ENCODE measurements at regions not wholly inside any gene's neighbourhood (a gene's known extent, or its start where the extent isn't known, plus 50 kb on each side); places are given as distances from the start of the nearest gene placed in this dataset.
A peak's percentile ranks its signal among the peaks of the same experiment; 100 is the strongest.
"Not testable (repeated sequence)": the region's sequence is repeated elsewhere in the genome, so short reads cannot be mapped to it uniquely, and the experiment has no call there.

DNA sequence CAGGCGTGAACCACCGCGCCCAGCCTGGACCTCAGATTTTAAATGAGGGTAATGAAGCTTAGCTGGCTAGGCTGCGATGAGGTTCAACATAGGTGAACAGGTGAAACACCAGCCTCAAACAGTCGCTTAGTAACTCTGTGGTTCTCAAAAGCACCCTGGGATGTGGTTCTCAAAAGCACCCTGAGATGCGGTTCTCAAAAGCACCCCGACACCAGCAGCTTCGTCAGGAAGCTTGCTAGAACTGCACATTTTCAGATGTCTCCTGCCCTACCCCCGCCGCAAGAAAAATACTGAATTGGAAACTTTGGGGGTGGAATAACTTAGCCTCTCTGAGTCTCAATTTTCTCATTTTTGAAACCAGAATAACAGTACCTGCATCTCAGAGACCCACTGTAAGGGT is 86.7 kb upstream of the XYLT1 start:
- H3K4me3 ChIP-seq (ENCODE audit: low read length) = no peak overlapping the region
- TF ChIP-seq, protein P1, sequence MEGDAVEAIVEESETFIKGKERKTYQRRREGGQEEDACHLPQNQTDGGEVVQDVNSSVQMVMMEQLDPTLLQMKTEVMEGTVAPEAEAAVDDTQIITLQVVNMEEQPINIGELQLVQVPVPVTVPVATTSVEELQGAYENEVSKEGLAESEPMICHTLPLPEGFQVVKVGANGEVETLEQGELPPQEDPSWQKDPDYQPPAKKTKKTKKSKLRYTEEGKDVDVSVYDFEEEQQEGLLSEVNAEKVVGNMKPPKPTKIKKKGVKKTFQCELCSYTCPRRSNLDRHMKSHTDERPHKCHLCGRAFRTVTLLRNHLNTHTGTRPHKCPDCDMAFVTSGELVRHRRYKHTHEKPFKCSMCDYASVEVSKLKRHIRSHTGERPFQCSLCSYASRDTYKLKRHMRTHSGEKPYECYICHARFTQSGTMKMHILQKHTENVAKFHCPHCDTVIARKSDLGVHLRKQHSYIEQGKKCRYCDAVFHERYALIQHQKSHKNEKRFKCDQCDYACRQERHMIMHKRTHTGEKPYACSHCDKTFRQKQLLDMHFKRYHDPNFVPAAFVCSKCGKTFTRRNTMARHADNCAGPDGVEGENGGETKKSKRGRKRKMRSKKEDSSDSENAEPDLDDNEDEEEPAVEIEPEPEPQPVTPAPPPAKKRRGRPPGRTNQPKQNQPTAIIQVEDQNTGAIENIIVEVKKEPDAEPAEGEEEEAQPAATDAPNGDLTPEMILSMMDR (conservative IDR thresholded peaks at IDR 0.05; ENCODE audit: low read depth, low read length) = no peak
- DNase-seq (ENCODE audit: low read depth) = no peak

DNA sequence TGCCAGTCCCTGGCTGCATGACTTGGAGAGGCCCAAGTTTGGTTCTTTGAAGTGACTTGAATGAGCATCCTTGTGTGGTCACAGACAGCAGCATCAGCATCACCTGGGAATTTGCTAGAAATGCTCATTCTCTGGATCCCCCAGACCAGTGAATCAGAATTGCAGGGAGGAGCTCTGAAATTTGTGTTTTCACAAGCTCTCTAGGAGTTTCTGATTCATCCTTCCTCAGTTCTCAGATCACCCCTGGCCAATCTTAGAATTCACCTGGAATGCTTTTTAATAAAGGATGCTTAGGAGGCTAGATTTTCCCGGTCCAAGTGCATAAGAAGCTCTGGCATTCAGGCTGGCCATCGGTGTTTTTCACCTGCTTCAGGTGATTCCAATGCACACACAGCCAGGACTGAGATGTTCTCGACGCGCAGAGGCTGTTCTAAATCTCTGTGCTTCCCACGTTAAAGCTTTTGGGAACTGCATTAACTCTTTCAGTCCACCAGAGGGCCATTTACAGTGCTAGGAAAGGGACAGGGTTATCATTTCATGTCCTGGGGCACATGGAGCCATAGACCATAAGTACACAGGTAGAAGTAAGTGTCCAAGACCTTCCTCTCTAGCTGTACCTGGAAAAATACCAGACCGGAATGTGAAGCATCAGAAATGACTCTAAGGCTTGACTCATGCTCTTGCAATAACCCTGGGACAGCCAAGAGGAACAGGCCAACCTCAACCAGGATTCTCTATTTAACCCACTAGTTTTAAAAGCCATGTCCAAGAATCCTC is 85.7 kb upstream of the XYLT1 start:
- TF ChIP-seq, protein P1 (conservative IDR thresholded peaks at IDR 0.05; ENCODE audit: low read depth, low read length) = peak; percentile 60

DNA sequence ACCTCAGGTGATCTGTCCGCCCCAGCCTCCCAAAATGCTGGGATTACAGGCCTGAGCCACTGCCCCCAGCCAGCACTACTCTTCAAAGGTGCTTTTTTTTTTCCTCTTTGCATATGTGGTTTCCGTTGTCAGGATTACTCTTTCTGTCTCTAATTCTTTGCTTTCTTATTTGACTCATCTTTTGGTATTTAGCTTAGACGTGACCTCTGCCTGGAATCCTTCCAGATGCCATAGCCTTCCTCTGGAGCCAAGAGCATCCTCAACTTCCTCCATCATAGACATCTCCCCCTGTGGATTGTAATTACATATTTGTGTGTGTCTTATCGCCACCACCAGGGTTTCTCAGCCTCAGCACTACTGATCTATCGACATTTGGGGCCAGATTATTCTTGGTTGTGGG is 84.4 kb upstream of the XYLT1 start:
- DNase-seq (ENCODE audit: low read depth) = no peak
- TF ChIP-seq, protein P1 (conservative IDR thresholded peaks at IDR 0.05; ENCODE audit: low read depth, low read length) = no peak
- H3K4me3 ChIP-seq (ENCODE audit: low read length) = no peak overlapping the region

More for the DNA sequence above, 85.7 kb upstream of the XYLT1 start:
- H3K4me3 ChIP-seq (ENCODE audit: low read length) = no peak overlapping the region
- no peak for DNase-seq (ENCODE audit: low read depth)

DNA sequence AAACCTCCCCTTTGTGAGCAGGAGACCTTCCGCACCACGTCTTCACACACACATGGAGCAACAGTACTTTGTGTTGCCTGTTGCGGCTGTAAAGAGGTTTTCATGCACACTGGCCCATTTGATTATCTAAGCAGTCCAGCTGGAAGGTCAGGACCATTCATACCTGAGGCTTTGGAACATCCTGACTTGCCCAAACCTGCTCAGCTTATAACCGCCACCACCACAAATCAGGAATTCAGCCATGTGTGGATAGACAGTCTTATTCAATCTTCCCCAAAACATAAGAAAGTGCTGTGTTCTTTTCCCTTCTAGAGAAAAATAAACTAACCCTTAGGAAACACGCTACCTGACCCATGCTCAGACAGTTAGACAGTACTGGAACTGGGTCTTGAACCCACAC is 81.6 kb upstream of the XYLT1 start:
- no peak for DNase-seq (ENCODE audit: low read depth)
- TF ChIP-seq, protein P1 (conservative IDR thresholded peaks at IDR 0.05; ENCODE audit: low read depth, low read length) = no peak
- H3K4me3 ChIP-seq (ENCODE audit: low read length) = no peak overlapping the region

DNA sequence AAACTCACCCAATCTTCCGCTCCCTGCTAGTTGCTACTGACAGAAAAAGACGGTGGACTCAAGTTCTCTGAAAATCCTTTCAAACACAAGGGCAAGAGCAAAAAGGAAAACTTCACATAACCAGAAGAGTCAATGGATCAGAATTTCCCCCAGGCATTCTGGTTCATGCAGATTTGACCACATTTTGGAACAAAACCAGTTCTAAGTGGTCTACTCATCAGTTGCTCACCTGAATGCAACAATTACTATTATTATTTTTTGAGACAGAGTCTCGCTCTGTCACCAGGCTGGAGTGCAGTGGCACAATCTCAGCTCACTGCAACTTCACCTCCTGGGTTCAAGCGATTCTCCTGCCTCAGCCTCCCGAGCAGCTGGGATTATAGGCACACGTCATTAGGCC is 80.9 kb upstream of the XYLT1 start:
- not testable (repeated sequence) for DNase-seq (ENCODE audit: low read depth); H3K4me3 ChIP-seq (ENCODE audit: low read length)

DNA sequence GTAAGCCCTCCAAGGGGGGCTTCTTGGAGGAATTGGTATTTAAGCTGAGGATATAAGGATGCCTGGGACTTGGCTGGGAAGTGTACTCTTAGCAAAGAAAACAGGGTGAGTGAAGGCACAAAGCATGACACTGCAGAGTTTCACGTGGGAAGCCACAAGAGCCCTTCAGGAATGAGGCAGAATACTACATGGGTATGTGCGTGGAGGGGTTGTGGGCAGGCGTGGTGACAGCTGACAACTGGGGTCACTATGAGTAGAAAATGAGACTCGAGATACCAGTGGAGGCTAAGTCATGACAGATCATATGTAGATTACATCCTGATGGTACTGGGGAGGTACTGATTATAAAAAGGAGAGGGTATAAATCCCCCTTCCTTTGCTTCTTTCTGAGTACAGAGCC is 78.1 kb upstream of the XYLT1 start:
- DNase-seq (ENCODE audit: low read depth) = no peak
- TF ChIP-seq, protein P1 (conservative IDR thresholded peaks at IDR 0.05; ENCODE audit: low read depth, low read length) = no peak
- H3K4me3 ChIP-seq (ENCODE audit: low read length) = no peak overlapping the region

DNA sequence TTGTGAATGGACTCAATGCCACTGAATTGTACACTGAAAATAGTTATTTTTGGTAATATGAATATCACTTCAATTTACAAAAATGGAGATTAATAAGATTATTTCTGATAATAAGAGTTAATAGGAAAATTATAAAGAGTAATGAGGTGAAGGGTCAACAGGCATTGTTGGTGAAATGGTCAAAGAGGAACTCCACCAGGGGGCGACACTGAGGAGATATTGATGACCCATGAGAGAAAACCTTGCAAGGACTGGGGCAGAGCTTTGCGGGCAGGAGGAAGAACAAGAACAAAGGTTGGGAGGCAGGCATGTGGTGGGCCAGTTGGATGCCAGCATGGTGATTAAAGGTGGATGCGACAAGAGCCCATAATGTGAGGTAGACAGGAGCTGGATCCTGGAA is 74.0 kb upstream of the XYLT1 start:
- no peak for DNase-seq (ENCODE audit: low read depth)
- TF ChIP-seq, protein P1 (conservative IDR thresholded peaks at IDR 0.05; ENCODE audit: low read depth, low read length) = peak; percentile 1
- H3K4me3 ChIP-seq (ENCODE audit: low read length) = no peak overlapping the region
